Lower leg skin (tissue), 3 donors: ENCODE measurements at regions not wholly inside any gene's neighbourhood (a gene's known extent, or its start where the extent isn't known, plus 50 kb on each side); places are given as distances from the start of the nearest gene placed in this dataset.

ENCODE experiments used
- CTCF ChIP-seq, 3 donors: fragments of 450-650 bp; IDR thresholded peaks; one replicate each; pipeline ENCODE4 v1.5.1; 2016; ENCODE audit warnings: antibody characterized with exemption in 3 of 3, mild to moderate bottlenecking in 3 of 3, moderate library complexity in 2 of 3
- POLR2A ChIP-seq, 2 donors: fragments of 450-650 bp; IDR thresholded peaks; one replicate each; pipeline ENCODE4 v1.6.1; 2016 to 2017; ENCODE audit warnings: antibody characterized with exemption in 2 of 2, mild to moderate bottlenecking in 1 of 2, moderate library complexity in 1 of 2

- TF ChIP-seq CTCF (IDR thresholded peaks at IDR 0.05) (no peak), POLR2A (IDR thresholded peaks at IDR 0.05) (no peak)
These were observed 101.1 kb upstream of the FAT3 start for GRCh38 chr11:92123540-92123939.
